ENCODE measurements at regions not wholly inside any gene's neighbourhood (a gene's known extent, or its start where the extent isn't known, plus 50 kb on each side); places are given as distances from the start of the nearest gene placed in this dataset.

DNA sequence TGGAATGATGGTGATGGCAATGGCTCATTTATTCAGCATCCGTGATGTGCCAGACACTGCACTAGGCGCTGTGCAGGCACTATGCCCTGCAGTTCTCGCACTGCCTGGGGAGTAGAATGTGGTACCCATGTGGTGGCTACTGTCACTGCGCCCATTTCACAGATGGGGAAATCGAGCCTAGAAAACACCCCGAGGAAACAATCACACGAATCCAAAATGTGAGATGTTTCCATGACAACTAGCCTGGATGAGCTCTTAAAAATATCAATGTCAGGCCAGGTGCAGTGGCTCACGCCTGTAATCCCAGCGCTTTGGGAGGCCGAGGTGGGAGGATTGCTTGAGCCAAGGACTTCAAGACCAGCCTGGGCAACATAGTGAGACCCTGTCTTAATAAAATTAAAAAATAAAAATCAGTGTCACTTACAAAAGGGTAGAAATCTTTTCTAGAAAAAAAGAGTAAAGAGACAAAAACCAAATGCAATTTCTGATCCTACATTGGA is 57.9 kb upstream of the TNRC6A start:
- Histone ChIP-seq H3K36me3 (no peaks in the 10 kb centered on the region), H3K4me3 (peak overlapping the region in 1 of 2 donors; percentile 23), H3K9me3 (no peaks in the 10 kb centered on the region), H3K27me3 (no peaks in the 10 kb centered on the region), H3K27ac (no peak overlapping the region), H3K4me1 (peaks cover 29% of the 10 kb centered on the region)
- no peak for DNase-seq (ENCODE audit: extremely low spot score in 2 of 2)
- TF ChIP-seq, protein P1, sequence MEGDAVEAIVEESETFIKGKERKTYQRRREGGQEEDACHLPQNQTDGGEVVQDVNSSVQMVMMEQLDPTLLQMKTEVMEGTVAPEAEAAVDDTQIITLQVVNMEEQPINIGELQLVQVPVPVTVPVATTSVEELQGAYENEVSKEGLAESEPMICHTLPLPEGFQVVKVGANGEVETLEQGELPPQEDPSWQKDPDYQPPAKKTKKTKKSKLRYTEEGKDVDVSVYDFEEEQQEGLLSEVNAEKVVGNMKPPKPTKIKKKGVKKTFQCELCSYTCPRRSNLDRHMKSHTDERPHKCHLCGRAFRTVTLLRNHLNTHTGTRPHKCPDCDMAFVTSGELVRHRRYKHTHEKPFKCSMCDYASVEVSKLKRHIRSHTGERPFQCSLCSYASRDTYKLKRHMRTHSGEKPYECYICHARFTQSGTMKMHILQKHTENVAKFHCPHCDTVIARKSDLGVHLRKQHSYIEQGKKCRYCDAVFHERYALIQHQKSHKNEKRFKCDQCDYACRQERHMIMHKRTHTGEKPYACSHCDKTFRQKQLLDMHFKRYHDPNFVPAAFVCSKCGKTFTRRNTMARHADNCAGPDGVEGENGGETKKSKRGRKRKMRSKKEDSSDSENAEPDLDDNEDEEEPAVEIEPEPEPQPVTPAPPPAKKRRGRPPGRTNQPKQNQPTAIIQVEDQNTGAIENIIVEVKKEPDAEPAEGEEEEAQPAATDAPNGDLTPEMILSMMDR (IDR thresholded peaks at IDR 0.05) = no peak
- TF ChIP-seq POLR2AphosphoS5 (IDR thresholded peaks at IDR 0.05; ENCODE audit: insufficient read depth in 1 of 2, low read depth in 1 of 2) (no peak), POLR2A (IDR thresholded peaks at IDR 0.05) (no peak)
- intact Hi-C loops (cut with DNase I) = no loop called here

DNA sequence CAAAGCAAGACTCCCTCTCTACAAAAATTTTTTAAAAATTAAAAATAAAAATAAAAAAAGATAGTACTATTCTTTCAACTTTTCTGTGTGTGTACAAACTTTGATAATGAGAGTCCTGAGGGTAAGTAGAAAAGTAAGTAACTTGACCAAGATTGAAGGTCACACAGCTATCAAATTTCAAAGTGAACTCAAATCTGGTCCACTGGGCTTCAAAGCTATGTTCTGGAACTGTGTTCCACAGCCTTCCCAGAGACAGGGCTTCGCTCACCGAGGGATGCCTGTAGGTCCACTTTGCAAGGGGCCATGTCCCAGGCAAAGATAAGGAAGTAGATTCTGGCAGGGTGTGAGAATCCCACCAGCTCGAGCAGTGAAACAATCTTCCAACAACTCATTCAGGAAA is 56.3 kb upstream of the TNRC6A start:
- no peaks in the 10 kb centered on the region for H3K9me3 ChIP-seq
- no peak for DNase-seq (ENCODE audit: extremely low spot score in 2 of 2)
- no peak overlapping the region for H3K27ac ChIP-seq
- H3K27me3 ChIP-seq = no peaks in the 10 kb centered on the region
- H3K4me3 ChIP-seq = no peak overlapping the region
- H3K36me3 ChIP-seq = no peaks in the 10 kb centered on the region
- intact Hi-C loops (cut with DNase I) = no loop called here
- TF ChIP-seq POLR2A (IDR thresholded peaks at IDR 0.05) = no peak
- TF ChIP-seq, protein P1 (IDR thresholded peaks at IDR 0.05) = no peak
- no peak for TF ChIP-seq POLR2AphosphoS5 (IDR thresholded peaks at IDR 0.05; ENCODE audit: insufficient read depth in 1 of 2, low read depth in 1 of 2)
- peaks cover 23% of the 10 kb centered on the region for H3K4me1 ChIP-seq

DNA sequence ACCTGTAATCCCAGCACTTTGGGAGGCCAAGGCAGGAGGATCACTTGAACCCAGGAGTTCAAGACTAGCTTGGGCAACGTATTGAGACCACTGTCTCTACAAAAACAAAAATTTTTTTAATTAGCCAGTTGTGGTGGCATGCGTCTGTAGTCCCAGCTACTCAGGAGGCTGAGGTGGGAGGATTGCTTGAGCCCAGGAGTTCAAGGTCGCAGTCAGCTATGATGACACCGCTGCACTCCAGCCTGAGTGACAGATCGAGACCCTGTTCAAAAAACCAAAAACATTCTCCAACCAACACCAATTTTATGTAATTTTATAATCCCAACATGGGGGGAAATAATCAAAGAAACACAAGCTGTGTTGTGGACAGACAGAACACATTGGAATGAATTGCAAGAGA is 54.6 kb upstream of the TNRC6A start:
- no peak for TF ChIP-seq POLR2AphosphoS5 (IDR thresholded peaks at IDR 0.05; ENCODE audit: insufficient read depth in 1 of 2, low read depth in 1 of 2)
- TF ChIP-seq, protein P1 (IDR thresholded peaks at IDR 0.05) = no peak
- no peak for TF ChIP-seq POLR2A (IDR thresholded peaks at IDR 0.05)
- no peaks in the 10 kb centered on the region for H3K36me3 ChIP-seq
- no peak for DNase-seq (ENCODE audit: extremely low spot score in 2 of 2)
- H3K4me1 ChIP-seq = peaks cover 11% of the 10 kb centered on the region
- H3K4me3 ChIP-seq = no peak overlapping the region
- H3K27me3 ChIP-seq = no peaks in the 10 kb centered on the region
- intact Hi-C loops (cut with DNase I) = no loop called here
- H3K9me3 ChIP-seq = no peaks in the 10 kb centered on the region
- H3K27ac ChIP-seq = no peak overlapping the region

DNA sequence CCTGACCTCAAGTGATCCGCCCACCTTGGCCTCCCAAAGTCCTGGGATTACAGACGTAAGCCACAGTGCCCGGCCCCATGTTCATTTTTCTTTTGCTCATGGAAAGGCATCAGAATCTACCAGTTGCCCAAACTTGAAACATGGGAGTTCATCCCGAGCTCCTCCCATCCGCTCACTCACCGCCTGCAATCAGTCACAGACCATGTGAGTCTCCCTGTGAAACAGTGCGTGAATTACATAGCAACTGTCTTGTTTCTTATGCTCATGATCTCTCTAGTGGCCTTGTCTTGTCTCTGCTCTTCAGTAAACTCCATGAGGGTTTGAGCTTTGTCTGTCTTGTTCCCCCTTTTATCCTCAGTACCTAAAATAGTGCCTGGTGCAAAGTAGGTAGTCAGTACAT is 52.1 kb upstream of the TNRC6A start:
- H3K27me3 ChIP-seq = no peaks in the 10 kb centered on the region
- H3K4me1 ChIP-seq = no peaks in the 10 kb centered on the region
- H3K9me3 ChIP-seq = no peaks in the 10 kb centered on the region
- no peak for TF ChIP-seq POLR2A (IDR thresholded peaks at IDR 0.05)
- H3K27ac ChIP-seq = no peak overlapping the region
- H3K4me3 ChIP-seq = no peak overlapping the region
- DNase-seq (ENCODE audit: extremely low spot score in 2 of 2) = no peak
- intact Hi-C loops (cut with DNase I) = no loop called here
- no peaks in the 10 kb centered on the region for H3K36me3 ChIP-seq

Data from vagina (tissue), 2 donors.